GM04503 (cell line): ENCODE measurements at regions not wholly inside any gene's neighbourhood (a gene's known extent, or its start where the extent isn't known, plus 50 kb on each side); places are given as distances from the start of the nearest gene placed in this dataset.

Experiments used
- DNase-seq: peaks from one replicate; pipeline ENCODE4 v3.0.0-alpha.2; 2012; ENCODE audit warnings: low read depth

- no peak for DNase-seq
These were observed 218.3 kb upstream of the RND3 start for GRCh38 chr2:150705767-150706166.

- no peak for DNase-seq
These were observed 217.9 kb upstream of the RND3 start for GRCh38 chr2:150705357-150705756.

GRCh38 chr2:150702791-150703190 lies 215.3 kb upstream of the RND3 start:
- no peak for DNase-seq

GRCh38 chr2:150700666-150701580 lies 213.5 kb upstream of the RND3 start:
- DNase-seq, result no peak

- no peak for DNase-seq
These were observed 211.8 kb upstream of the RND3 start for GRCh38 chr2:150699218-150699617.

GRCh38 chr2:150698016-150698661 lies 210.7 kb upstream of the RND3 start:
- DNase-seq, result peak; percentile 78

- no peak for DNase-seq
These were observed 210.1 kb upstream of the RND3 start for GRCh38 chr2:150697596-150697995.

GRCh38 chr2:150695451-150696135 lies 208.1 kb upstream of the RND3 start:
- DNase-seq, result no peak

- DNase-seq, result no peak
These were observed 206.1 kb upstream of the RND3 start for GRCh38 chr2:150693556-150693955.

- no peak for DNase-seq
These were observed 203.4 kb upstream of the RND3 start for GRCh38 chr2:150690870-150691269.

GRCh38 chr2:150690261-150690660 lies 202.8 kb upstream of the RND3 start:
- no peak for DNase-seq

- DNase-seq, result no peak
These were observed 202.1 kb upstream of the RND3 start for GRCh38 chr2:150689590-150689989.

- DNase-seq, result no peak
These were observed 200.5 kb upstream of the RND3 start for GRCh38 chr2:150688016-150688415.

GRCh38 chr2:150686391-150686790 lies 198.9 kb upstream of the RND3 start:
- DNase-seq, result no peak

- peak; percentile 54 for DNase-seq
These were observed 193.8 kb upstream of the RND3 start for GRCh38 chr2:150681120-150681804.

GRCh38 chr2:150679456-150680120 lies 192.1 kb upstream of the RND3 start:
- no peak for DNase-seq

GRCh38 chr2:150677551-150677950 lies 190.1 kb upstream of the RND3 start:
- DNase-seq, result no peak

GRCh38 chr2:150676747-150677383 lies 189.4 kb upstream of the RND3 start:
- DNase-seq, result no peak

- no peak for DNase-seq
These were observed 188.3 kb upstream of the RND3 start for GRCh38 chr2:150675807-150676206.

GRCh38 chr2:150674283-150674682 lies 186.8 kb upstream of the RND3 start:
- no peak for DNase-seq

GRCh38 chr2:150672311-150672710 lies 184.8 kb upstream of the RND3 start:
- no peak for DNase-seq
